Osteoblast (primary cell): ENCODE measurements at regions not wholly inside any gene's neighbourhood (a gene's known extent, or its start where the extent isn't known, plus 50 kb on each side); places are given as distances from the start of the nearest gene placed in this dataset.
A peak's percentile ranks its signal among the peaks of the same experiment; 100 is the strongest.

Experiments
- DNase-seq: peaks from one replicate; pipeline ENCODE4 v3.0.0; 2011; ENCODE audit warnings: low spot score, mixed read lengths; ENCODE audit not compliant: insufficient read length; ENCODE audit errors: missing footprints
- H2AFZ ChIP-seq: 2 replicates; pipeline ENCODE4 v1.6.0; 2011; ENCODE audit warnings: mild to moderate bottlenecking, low read length
- H3K27ac ChIP-seq: 2 replicates; pipeline ENCODE4 v1.5.1; 2011; ENCODE audit warnings: mild to moderate bottlenecking, low read depth, low read length, moderate library complexity
- H3K27me3 ChIP-seq: 2 replicates; pipeline ENCODE4 v1.6.0; 2012; ENCODE audit warnings: mild to moderate bottlenecking, control low read depth, inconsistent platforms, low read length, moderate library complexity; ENCODE audit not compliant: insufficient read depth
- H3K36me3 ChIP-seq: 2 replicates; pipeline ENCODE4 v1.5.1; 2011; ENCODE audit warnings: mild to moderate bottlenecking, low read length, control low read depth, moderate library complexity; ENCODE audit not compliant: insufficient read depth
- H3K4me1 ChIP-seq: 2 replicates; pipeline ENCODE4 v1.5.1; 2011; ENCODE audit warnings: mild to moderate bottlenecking, low read length, control low read depth, moderate library complexity; ENCODE audit not compliant: insufficient read depth
- H3K4me2 ChIP-seq: 2 replicates; pipeline ENCODE4 v1.6.0; 2011; ENCODE audit warnings: mild to moderate bottlenecking, low read length; ENCODE audit not compliant: insufficient read depth
- H3K4me3 ChIP-seq: fragments of 200-600 bp; sonication (generic); 3 replicates; pipeline ENCODE4 v1.5.1; 2012; ENCODE audit warnings: mild to moderate bottlenecking, low read length, inconsistent platforms; ENCODE audit not compliant: insufficient read depth
- H3K79me2 ChIP-seq: 2 replicates; pipeline ENCODE4 v1.6.0; 2012; ENCODE audit warnings: mild to moderate bottlenecking, low read length, control low read depth, inconsistent platforms; ENCODE audit not compliant: insufficient read depth
- H3K9me3 ChIP-seq: 2 replicates; pipeline ENCODE4 v1.5.1; 2011; ENCODE audit warnings: low read depth, low read length, control low read depth
- H4K20me1 ChIP-seq: 2 replicates; pipeline ENCODE4 v1.6.0; 2012; ENCODE audit warnings: mild to moderate bottlenecking, low read length, control low read depth; ENCODE audit not compliant: insufficient read depth
- TF ChIP-seq, protein P1 (sequence below): IDR thresholded peaks from 2 replicates; pipeline ENCODE4 v1.5.1; 2011; ENCODE audit warnings: mild to moderate bottlenecking, low read depth, low read length, moderate library complexity; ENCODE audit errors: extremely low read depth

DNA sequence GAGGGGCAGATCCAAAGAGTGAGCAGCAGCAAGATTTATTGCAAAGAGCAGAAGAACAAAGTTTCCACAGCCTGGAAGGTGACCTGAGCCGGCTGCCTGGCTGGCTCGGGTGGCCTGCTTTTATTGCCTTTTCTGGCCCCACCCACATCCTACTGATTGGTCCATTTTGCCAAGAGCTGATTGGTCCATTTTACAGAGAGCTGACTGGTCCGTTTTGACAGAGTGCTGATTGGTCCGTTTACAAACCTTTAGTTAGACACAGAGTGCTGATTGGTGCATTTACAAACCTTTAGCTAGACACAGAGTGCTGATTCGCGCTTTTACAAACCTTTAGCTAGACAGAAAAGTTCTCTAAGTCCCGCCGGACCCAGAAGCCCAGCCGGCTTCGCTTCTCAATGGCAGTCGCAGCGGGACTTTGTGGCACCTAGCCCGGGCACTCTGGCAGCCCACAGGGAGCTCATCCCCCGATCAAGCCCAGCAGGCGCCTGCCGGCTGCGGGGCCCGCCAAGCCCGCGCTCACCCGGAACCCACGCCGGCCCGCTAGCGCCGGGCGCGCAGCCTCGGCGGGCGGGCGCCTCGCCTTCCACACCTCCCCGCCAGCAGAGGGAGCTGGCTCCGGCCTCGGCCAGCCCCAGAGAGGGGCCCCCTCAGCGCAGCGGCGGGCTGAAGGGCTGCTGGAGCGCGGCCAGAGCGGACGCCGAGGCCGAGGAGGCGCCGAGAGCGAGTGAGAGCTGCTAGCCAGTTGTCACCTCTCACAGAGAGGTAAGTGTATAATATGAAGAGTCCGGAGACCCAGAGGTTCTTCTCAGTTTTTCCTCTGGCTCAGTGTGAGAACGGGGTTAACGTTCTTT, 339.2 kb downstream of the CHL1 start:
- H3K4me2 ChIP-seq: no peak overlapping the region
- no peaks in the 10 kb centered on the region for H4K20me1 ChIP-seq
- no peaks in the 10 kb centered on the region for H3K27me3 ChIP-seq
- H3K79me2 ChIP-seq: no peaks in the 10 kb centered on the region
- H3K27ac ChIP-seq: no peak overlapping the region
- no peaks in the 10 kb centered on the region for H3K36me3 ChIP-seq
- no peak for DNase-seq
- H2AFZ ChIP-seq: no peak overlapping the region
- H3K4me3 ChIP-seq: peak overlapping the region; percentile 52
- TF ChIP-seq, protein P1, sequence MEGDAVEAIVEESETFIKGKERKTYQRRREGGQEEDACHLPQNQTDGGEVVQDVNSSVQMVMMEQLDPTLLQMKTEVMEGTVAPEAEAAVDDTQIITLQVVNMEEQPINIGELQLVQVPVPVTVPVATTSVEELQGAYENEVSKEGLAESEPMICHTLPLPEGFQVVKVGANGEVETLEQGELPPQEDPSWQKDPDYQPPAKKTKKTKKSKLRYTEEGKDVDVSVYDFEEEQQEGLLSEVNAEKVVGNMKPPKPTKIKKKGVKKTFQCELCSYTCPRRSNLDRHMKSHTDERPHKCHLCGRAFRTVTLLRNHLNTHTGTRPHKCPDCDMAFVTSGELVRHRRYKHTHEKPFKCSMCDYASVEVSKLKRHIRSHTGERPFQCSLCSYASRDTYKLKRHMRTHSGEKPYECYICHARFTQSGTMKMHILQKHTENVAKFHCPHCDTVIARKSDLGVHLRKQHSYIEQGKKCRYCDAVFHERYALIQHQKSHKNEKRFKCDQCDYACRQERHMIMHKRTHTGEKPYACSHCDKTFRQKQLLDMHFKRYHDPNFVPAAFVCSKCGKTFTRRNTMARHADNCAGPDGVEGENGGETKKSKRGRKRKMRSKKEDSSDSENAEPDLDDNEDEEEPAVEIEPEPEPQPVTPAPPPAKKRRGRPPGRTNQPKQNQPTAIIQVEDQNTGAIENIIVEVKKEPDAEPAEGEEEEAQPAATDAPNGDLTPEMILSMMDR: no peak
- no peaks in the 10 kb centered on the region for H3K4me1 ChIP-seq
- H3K9me3 ChIP-seq: no peaks in the 10 kb centered on the region

DNA sequence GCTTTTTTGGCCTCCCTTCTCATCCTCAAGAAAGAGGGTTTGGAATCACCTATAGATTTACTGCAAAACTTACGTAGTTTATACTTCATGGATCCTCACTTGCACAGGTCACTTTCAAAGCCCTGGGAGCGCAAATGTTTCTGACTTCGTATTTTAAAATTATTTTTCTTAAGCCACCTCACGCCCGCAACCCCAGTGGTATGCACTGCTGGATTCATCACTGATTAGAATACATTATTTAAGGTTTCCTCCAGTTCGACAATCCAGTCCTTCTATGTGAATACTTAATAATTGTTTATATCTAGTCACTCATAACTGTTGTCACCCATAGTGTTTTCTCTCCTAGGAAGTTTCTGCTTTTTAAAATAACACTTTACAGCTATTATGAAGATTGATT, 339.9 kb downstream of the CHL1 start:
- Histone ChIP-seq H4K20me1 (no peaks in the 10 kb centered on the region), H3K4me2 (no peak overlapping the region), H3K4me3 (peak overlapping the region; percentile 52), H3K27me3 (no peaks in the 10 kb centered on the region), H3K9me3 (no peaks in the 10 kb centered on the region), H2AFZ (no peak overlapping the region), H3K27ac (no peak overlapping the region), H3K79me2 (no peaks in the 10 kb centered on the region), H3K4me1 (no peaks in the 10 kb centered on the region), H3K36me3 (no peaks in the 10 kb centered on the region)
- no peak for DNase-seq
- TF ChIP-seq, protein P1: no peak

DNA sequence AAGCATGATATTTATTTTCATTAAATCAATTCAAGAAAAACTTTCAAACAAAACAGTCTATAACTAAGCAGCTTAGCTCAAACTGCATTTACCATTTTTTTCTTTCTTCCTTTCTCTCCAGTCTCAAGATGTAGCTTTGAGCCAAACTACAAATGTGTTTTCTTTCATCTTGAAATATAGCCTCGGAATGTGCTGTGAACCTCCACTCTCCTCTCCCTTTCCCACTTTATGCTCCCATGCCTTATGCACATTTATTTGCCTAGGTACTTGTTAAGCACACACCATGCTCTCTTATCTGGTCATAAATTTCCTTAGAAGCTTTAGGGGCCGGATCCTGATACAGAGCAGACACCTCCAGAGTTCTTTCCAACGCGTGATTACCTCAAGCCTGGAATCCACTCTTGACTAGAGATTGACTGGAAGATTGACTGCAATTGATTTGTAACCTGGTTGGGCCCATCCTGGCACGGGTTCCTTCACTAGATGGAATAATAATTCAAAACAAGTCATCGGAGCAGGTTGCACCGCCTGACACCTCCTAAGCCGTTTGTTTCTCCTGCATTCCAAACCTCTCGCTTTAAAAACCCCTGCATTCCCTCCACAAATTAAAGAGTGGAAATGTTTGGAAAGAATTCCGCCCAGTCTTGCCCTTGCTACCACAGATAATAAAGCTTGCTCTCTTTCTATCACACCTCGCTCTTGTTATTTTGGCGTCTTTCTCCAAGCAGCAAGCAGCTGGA, 344.7 kb downstream of the CHL1 start:
- no peaks in the 10 kb centered on the region for H3K36me3 ChIP-seq
- no peaks in the 10 kb centered on the region for H4K20me1 ChIP-seq
- no peaks in the 10 kb centered on the region for H3K4me1 ChIP-seq
- DNase-seq: no peak
- no peak overlapping the region for H3K4me2 ChIP-seq
- no peak overlapping the region for H3K27ac ChIP-seq
- no peak overlapping the region for H2AFZ ChIP-seq
- no peaks in the 10 kb centered on the region for H3K9me3 ChIP-seq
- no peaks in the 10 kb centered on the region for H3K79me2 ChIP-seq
- H3K27me3 ChIP-seq: no peaks in the 10 kb centered on the region
- H3K4me3 ChIP-seq: no peak overlapping the region
- TF ChIP-seq, protein P1: no peak

DNA sequence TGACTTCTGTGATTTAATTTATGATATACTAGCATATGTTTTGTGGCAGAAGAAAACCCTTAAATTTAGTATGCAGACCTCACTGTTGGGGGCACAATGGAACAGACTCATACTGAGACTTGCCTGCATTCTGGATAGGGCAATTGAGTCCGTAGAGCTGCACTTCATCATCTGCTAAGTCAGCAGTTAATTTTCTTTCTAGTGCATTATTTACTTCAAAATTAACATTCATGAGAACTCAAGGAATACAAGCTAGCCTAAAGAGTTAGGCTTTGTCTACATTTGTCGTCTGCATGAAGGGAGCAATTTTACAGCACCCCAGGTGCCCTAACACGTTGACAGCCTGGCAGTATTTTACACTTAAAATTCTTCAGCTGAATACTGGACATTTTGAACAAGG, 345.5 kb downstream of the CHL1 start:
- Histone ChIP-seq H3K36me3 (no peaks in the 10 kb centered on the region), H3K4me1 (no peaks in the 10 kb centered on the region), H2AFZ (no peak overlapping the region), H3K27me3 (no peaks in the 10 kb centered on the region), H3K4me2 (no peak overlapping the region), H3K27ac (no peak overlapping the region), H3K79me2 (no peaks in the 10 kb centered on the region), H3K9me3 (no peaks in the 10 kb centered on the region), H4K20me1 (no peaks in the 10 kb centered on the region), H3K4me3 (no peak overlapping the region)
- no peak for DNase-seq
- TF ChIP-seq, protein P1: no peak
